Liver (tissue), 3 donors: ENCODE measurements at regions not wholly inside any gene's neighbourhood (a gene's known extent, or its start where the extent isn't known, plus 50 kb on each side); places are given as distances from the start of the nearest gene placed in this dataset.

Source experiments
- GABPA ChIP-seq, 2 donors: IDR thresholded peaks in 1 of 2; conservative IDR thresholded peaks in 1 of 2; 2 replicates each; pipeline ENCODE4 v1.6.1; 2016; ENCODE audit warnings: antibody characterized with exemption in 2 of 2, mild to moderate bottlenecking in 1 of 2, moderate library complexity in 1 of 2
- HNF4A ChIP-seq, 2 donors: conservative IDR thresholded peaks; 2 replicates each; pipeline ENCODE4 v1.6.1; 2016; ENCODE audit warnings: antibody characterized with exemption in 2 of 2, mild to moderate bottlenecking in 2 of 2
- NR2F2 ChIP-seq: IDR thresholded peaks from 2 replicates; pipeline ENCODE4 v1.6.1; 2016; ENCODE audit warnings: antibody characterized with exemption
- RAD21 ChIP-seq, 2 donors: IDR thresholded peaks; 2 replicates each; pipeline ENCODE4 v1.6.1; 2016; ENCODE audit warnings: antibody characterized with exemption in 2 of 2, mild to moderate bottlenecking in 2 of 2
- RXRA ChIP-seq, 2 donors: IDR thresholded peaks; 2 replicates each; pipeline ENCODE4 v1.6.1; 2017 to 2018; ENCODE audit warnings: antibody characterized with exemption in 2 of 2, mild to moderate bottlenecking in 1 of 2
- SP1 ChIP-seq: IDR thresholded peaks from 2 replicates; pipeline ENCODE4 v1.6.1; 2018; ENCODE audit warnings: antibody characterized with exemption, mild to moderate bottlenecking
- TAF1 ChIP-seq: conservative IDR thresholded peaks from 2 replicates; pipeline ENCODE4 v1.6.1; 2016; ENCODE audit warnings: antibody characterized with exemption, mild to moderate bottlenecking
- YY1 ChIP-seq: IDR thresholded peaks from 2 replicates; pipeline ENCODE4 v1.6.1; 2016; ENCODE audit warnings: antibody characterized with exemption, mild to moderate bottlenecking
- TF ChIP-seq, protein P1 (sequence below): fragments of 150-350 bp; IDR thresholded peaks from 2 replicates; pipeline ENCODE4 v1.5.1; 2017; ENCODE audit warnings: improper control_type of control experiment, low read depth, low read length; ENCODE audit not compliant: missing input control
- TF ChIP-seq, protein P2 (sequence below): IDR thresholded peaks from 2 replicates; pipeline ENCODE4 v1.6.1; 2016; ENCODE audit warnings: antibody characterized with exemption, mild to moderate bottlenecking
- TF ChIP-seq, protein P3 (sequence below): IDR thresholded peaks from 2 replicates; pipeline ENCODE4 v1.6.1; 2016; ENCODE audit warnings: antibody characterized with exemption
- donor health status: healthy.
- donor health status: healthy.

DNA sequence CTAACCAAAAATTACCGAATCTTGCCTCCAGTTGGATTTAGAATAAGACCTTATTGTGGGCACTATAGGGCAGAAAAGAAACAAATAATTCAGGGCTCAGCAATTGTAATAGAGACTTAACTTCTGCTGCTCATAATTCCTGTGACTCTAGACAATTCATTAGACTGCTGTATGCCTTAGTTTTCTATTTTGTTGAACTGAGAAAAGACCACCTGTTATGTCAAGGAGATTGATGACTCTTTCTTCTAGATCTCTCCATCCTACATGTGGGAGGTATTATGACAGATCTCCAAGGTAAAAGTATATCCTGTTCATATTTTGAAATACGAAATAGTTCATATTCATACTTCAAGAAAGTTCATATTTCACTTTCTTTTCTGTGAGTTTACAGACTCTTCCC is 605.1 kb downstream of the PSAT1 start:
- no peak for TF ChIP-seq GABPA (IDR thresholded peaks at IDR 0.05 in 1 of 2, conservative IDR thresholded peaks at IDR 0.05 in 1 of 2)
- TF ChIP-seq, protein P1, sequence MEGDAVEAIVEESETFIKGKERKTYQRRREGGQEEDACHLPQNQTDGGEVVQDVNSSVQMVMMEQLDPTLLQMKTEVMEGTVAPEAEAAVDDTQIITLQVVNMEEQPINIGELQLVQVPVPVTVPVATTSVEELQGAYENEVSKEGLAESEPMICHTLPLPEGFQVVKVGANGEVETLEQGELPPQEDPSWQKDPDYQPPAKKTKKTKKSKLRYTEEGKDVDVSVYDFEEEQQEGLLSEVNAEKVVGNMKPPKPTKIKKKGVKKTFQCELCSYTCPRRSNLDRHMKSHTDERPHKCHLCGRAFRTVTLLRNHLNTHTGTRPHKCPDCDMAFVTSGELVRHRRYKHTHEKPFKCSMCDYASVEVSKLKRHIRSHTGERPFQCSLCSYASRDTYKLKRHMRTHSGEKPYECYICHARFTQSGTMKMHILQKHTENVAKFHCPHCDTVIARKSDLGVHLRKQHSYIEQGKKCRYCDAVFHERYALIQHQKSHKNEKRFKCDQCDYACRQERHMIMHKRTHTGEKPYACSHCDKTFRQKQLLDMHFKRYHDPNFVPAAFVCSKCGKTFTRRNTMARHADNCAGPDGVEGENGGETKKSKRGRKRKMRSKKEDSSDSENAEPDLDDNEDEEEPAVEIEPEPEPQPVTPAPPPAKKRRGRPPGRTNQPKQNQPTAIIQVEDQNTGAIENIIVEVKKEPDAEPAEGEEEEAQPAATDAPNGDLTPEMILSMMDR, result no peak
- TF ChIP-seq RXRA (IDR thresholded peaks at IDR 0.05), result no peak
- TF ChIP-seq, protein P2, sequence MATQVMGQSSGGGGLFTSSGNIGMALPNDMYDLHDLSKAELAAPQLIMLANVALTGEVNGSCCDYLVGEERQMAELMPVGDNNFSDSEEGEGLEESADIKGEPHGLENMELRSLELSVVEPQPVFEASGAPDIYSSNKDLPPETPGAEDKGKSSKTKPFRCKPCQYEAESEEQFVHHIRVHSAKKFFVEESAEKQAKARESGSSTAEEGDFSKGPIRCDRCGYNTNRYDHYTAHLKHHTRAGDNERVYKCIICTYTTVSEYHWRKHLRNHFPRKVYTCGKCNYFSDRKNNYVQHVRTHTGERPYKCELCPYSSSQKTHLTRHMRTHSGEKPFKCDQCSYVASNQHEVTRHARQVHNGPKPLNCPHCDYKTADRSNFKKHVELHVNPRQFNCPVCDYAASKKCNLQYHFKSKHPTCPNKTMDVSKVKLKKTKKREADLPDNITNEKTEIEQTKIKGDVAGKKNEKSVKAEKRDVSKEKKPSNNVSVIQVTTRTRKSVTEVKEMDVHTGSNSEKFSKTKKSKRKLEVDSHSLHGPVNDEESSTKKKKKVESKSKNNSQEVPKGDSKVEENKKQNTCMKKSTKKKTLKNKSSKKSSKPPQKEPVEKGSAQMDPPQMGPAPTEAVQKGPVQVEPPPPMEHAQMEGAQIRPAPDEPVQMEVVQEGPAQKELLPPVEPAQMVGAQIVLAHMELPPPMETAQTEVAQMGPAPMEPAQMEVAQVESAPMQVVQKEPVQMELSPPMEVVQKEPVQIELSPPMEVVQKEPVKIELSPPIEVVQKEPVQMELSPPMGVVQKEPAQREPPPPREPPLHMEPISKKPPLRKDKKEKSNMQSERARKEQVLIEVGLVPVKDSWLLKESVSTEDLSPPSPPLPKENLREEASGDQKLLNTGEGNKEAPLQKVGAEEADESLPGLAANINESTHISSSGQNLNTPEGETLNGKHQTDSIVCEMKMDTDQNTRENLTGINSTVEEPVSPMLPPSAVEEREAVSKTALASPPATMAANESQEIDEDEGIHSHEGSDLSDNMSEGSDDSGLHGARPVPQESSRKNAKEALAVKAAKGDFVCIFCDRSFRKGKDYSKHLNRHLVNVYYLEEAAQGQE, result no peak
- TF ChIP-seq, protein P3, sequence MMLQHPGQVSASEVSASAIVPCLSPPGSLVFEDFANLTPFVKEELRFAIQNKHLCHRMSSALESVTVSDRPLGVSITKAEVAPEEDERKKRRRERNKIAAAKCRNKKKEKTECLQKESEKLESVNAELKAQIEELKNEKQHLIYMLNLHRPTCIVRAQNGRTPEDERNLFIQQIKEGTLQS, result no peak
- no peak for TF ChIP-seq YY1
- no peak for TF ChIP-seq TAF1
- TF ChIP-seq HNF4A (conservative IDR thresholded peaks at IDR 0.05), result no peak
- no peak for TF ChIP-seq NR2F2
- TF ChIP-seq RAD21 (IDR thresholded peaks at IDR 0.05), result no peak
- no peak for TF ChIP-seq SP1
